ENCODE measurements at regions not wholly inside any gene's neighbourhood (a gene's known extent, or its start where the extent isn't known, plus 50 kb on each side); places are given as distances from the start of the nearest gene placed in this dataset.
"Not testable (repeated sequence)": the region's sequence is repeated elsewhere in the genome, so short reads cannot be mapped to it uniquely, and the experiment has no call there.

DNA sequence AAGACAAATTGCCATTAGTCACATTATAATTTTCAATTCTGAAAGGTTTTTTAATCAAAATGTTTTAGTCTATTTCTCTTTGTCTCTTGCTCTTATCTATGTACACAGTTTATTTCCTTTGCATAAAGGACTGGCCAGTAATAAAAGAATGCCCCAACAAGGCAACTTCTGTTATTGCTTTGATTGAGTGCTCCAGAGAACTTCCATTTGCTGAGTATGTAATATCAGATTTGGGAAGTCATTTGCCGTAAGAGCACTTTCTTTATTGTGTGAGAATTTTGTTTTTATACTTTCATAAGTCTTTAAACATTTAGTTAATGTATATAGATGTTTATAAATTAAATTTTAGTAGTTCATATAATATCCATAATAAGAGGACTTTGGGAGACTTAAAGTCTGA, 1140.4 kb downstream of the PCDH9 start:
- TF ChIP-seq, protein P1, sequence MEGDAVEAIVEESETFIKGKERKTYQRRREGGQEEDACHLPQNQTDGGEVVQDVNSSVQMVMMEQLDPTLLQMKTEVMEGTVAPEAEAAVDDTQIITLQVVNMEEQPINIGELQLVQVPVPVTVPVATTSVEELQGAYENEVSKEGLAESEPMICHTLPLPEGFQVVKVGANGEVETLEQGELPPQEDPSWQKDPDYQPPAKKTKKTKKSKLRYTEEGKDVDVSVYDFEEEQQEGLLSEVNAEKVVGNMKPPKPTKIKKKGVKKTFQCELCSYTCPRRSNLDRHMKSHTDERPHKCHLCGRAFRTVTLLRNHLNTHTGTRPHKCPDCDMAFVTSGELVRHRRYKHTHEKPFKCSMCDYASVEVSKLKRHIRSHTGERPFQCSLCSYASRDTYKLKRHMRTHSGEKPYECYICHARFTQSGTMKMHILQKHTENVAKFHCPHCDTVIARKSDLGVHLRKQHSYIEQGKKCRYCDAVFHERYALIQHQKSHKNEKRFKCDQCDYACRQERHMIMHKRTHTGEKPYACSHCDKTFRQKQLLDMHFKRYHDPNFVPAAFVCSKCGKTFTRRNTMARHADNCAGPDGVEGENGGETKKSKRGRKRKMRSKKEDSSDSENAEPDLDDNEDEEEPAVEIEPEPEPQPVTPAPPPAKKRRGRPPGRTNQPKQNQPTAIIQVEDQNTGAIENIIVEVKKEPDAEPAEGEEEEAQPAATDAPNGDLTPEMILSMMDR (IDR thresholded peaks at IDR 0.05; ENCODE audit: control extremely low read depth, extremely low read depth, low read depth, missing control alignments): no peak
- CTCF ChIA-PET: no interaction called here
- no peak for DNase-seq (ENCODE audit: extremely low spot score)
- POLR2A ChIA-PET: no interaction called here

DNA sequence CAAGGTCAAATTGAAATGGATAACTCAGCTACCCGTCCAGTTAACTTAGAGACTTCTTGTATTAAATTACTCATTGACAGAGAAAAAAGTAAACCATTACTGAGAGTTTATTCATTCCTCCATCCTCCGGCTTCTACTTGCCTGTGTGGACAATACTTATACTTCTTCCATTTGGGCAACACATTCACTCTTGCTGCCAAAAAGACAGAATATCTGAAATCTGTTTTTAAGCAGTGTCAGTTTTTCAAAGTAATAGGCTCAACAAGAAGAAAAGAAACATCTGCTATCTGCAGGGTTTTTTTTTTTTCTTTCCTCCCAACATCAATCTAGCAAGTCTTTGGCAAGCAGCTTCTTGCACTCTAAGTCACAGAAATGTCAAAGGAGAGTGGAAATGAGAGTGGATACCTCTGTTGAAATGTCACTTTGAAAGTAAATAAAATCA, 1142.8 kb downstream of the PCDH9 start:
- no peak for DNase-seq (ENCODE audit: extremely low spot score)
- ChIA-PET CTCF (no interaction called here), POLR2A (no interaction called here)
- TF ChIP-seq, protein P1 (IDR thresholded peaks at IDR 0.05; ENCODE audit: control extremely low read depth, extremely low read depth, low read depth, missing control alignments): no peak

DNA sequence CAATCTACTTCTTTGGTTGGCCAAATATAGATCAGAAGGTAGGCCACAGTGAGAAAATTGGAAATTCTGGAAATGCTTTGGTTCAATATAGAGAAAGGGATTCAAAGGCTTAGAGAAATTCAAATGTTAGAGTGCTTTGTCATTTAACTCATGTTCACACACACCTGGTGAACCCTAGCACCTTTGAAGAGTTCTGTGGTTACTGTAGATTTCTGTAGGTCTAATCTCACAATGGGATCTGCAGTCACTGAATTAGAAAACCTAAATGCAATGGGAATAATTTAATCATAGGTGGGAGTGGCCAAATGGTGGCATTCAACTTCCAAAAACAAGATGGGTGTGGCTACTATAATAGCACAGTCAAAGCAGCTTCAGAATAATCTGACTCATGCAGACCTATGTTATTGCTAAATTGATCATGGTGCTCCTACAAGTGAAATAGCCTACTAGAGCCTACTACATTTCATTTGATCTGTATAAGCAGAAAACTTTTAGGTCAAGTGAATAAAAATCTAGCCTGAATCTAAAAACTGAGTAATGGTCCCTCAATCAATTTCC, 1152.9 kb downstream of the PCDH9 start:
- DNase-seq (ENCODE audit: extremely low spot score): no peak
- CTCF ChIA-PET: interaction anchor here (1.1 kb wide), 1 partner anchor 15 kb away, joined by 3 read pairs; no protein-coding TSS in a partner anchor
- TF ChIP-seq, protein P1 (IDR thresholded peaks at IDR 0.05; ENCODE audit: control extremely low read depth, extremely low read depth, low read depth, missing control alignments): no peak
- POLR2A ChIA-PET: no interaction called here

DNA sequence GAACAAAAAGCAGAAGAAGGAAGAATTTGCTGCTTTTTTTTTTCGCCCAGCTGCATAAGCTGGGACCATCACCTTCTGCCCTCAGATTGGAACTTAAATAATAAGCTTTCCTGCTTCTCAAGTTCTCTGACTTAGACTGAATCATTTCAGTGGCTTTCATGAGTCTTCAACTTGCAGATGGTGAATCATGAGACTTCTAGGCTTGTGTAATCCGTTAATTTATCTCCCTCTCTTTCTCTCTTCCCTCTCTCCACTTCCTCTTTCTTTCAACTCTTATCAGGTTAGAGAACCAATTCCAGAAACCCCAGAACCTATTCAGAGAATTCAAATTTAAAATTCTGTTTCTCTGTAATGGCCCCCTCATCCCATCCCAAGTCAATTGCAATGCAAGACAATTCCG, 1153.7 kb downstream of the PCDH9 start:
- no peak for DNase-seq (ENCODE audit: extremely low spot score)
- CTCF ChIA-PET: no interaction called here
- TF ChIP-seq, protein P1 (IDR thresholded peaks at IDR 0.05; ENCODE audit: control extremely low read depth, extremely low read depth, low read depth, missing control alignments): no peak
- POLR2A ChIA-PET: no interaction called here

DNA sequence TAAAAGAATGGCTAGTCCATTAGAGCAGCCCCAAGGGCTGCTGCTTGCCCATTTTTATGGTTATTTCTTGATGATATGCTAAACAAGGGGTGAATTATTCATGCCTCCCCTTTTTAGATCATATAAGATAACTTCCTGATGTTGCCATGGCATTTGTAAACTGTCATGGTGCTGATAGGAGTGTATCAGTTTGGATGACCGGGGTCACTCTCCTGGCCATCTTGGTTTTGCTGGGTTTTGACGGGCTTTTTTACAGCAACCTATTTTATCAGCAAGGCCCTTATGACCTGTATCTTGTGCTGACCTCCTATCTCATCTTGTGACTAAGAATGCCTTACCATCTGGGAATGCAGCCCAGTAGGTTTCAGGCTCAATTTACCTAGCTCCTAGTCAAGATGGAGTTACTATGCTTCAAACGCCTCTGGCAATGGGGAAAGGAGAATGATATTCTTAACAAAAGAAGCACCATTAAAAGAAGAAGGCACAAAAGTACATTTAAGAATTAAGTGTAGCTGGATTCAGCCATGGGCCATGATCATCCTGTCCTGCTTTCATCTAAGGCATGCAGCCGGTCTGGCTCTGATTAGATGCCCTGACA, 1156.0 kb downstream of the PCDH9 start:
- ChIA-PET POLR2A (no interaction called here), CTCF (interaction anchor here (0.9 to 1.1 kb wide), 2 partner anchors 13 to 40 kb away, joined by 3 to 4 read pairs; no protein-coding TSS in a partner anchor)
- TF ChIP-seq, protein P1 (IDR thresholded peaks at IDR 0.05; ENCODE audit: control extremely low read depth, extremely low read depth, low read depth, missing control alignments): no peak
- DNase-seq (ENCODE audit: extremely low spot score): no peak

DNA sequence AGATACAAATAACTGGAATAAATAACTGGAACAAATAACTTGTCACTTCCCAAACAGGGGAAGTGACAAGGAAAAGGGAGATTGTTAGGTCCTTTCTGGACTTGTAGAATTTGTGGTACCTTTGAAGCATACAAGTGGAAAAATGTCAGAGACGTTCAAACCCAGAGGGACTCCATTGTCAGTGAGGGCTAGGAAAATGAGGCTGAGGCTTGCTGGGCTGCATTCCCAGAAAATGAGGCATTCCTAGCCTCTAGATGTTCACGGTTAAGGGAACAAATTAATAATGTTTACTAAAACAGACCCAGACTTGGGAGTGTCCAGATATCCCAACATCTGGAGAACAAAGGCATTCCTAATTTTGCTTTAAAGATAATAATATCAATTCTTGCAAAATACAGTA, 1158.0 kb downstream of the PCDH9 start:
- POLR2A ChIA-PET; DNase-seq (ENCODE audit: extremely low spot score); CTCF ChIA-PET: not testable (repeated sequence)

DNA sequence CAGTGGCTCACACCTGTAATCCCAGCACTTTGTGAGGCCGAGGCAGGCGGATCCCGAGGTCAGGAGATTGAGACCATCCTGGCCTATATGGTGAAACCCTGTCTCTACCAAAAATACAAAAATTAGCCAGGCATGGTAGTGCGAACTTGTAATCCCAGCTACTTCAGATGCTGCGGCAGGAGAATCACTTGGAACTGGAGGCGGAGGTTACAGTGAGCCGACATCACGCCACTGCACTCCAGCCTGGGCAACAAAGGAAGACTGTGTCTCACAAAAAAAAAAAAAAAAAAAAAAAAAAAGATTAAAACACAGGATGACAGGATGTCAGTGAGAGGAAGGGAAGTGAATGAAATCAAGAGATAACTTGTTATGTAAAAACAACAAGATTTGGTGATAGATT, 1158.5 kb downstream of the PCDH9 start:
- POLR2A ChIA-PET: no interaction called here
- CTCF ChIA-PET: no interaction called here
- TF ChIP-seq, protein P1 (IDR thresholded peaks at IDR 0.05; ENCODE audit: control extremely low read depth, extremely low read depth, low read depth, missing control alignments): no peak
- no peak for DNase-seq (ENCODE audit: extremely low spot score)
